Parathyroid adenoma (tissue), 2 donors: ENCODE measurements at regions not wholly inside any gene's neighbourhood (a gene's known extent, or its start where the extent isn't known, plus 50 kb on each side); places are given as distances from the start of the nearest gene placed in this dataset.

ENCODE experiments used
- H2AFZ ChIP-seq: fragments of 300-600 bp; sonication (generic); one replicate; pipeline ENCODE4 v1.7.0; 2017; ENCODE audit warnings: antibody characterized with exemption, mild to moderate bottlenecking
- H3K27ac ChIP-seq: fragments of 300-600 bp; sonication (generic); one replicate; pipeline ENCODE4 v1.7.0; 2017
- H3K27me3 ChIP-seq: fragments of 300-600 bp; sonication (generic); one replicate; pipeline ENCODE4 v1.7.0; 2017; ENCODE audit warnings: low read length; ENCODE audit not compliant: control insufficient read depth, insufficient read depth
- H3K36me3 ChIP-seq: fragments of 300-600 bp; sonication (generic); one replicate; pipeline ENCODE4 v1.7.0; 2017; ENCODE audit warnings: low read length; ENCODE audit not compliant: control insufficient read depth, insufficient read depth
- H3K4me1 ChIP-seq: fragments of 300-600 bp; sonication (generic); one replicate; pipeline ENCODE4 v1.7.0; 2017; ENCODE audit warnings: control low read depth
- H3K4me2 ChIP-seq: fragments of 300-600 bp; sonication (generic); one replicate; pipeline ENCODE4 v1.7.0; 2017; ENCODE audit warnings: low read length
- H3K4me3 ChIP-seq: fragments of 300-600 bp; sonication (generic); one replicate; pipeline ENCODE4 v1.7.0; 2017; ENCODE audit warnings: low read depth, low read length
- H3K79me2 ChIP-seq: fragments of 300-600 bp; sonication (generic); one replicate; pipeline ENCODE4 v1.7.0; 2017; ENCODE audit warnings: control low read depth
- H3K9ac ChIP-seq: fragments of 300-600 bp; sonication (generic); one replicate; pipeline ENCODE4 v1.7.0; 2017; ENCODE audit warnings: mild to moderate bottlenecking
- H3K9me3 ChIP-seq: fragments of 300-600 bp; sonication (generic); one replicate; pipeline ENCODE4 v1.7.0; 2017; ENCODE audit warnings: low read length; ENCODE audit not compliant: control insufficient read depth
- TF ChIP-seq, protein P1 (sequence below): fragments of 300-600 bp; sonication (generic); IDR thresholded peaks from one replicate; pipeline ENCODE4 v1.7.0; 2017; ENCODE audit warnings: antibody characterized with exemption, mild to moderate bottlenecking
- donor health status: primary hyperparathyroidism.

DNA sequence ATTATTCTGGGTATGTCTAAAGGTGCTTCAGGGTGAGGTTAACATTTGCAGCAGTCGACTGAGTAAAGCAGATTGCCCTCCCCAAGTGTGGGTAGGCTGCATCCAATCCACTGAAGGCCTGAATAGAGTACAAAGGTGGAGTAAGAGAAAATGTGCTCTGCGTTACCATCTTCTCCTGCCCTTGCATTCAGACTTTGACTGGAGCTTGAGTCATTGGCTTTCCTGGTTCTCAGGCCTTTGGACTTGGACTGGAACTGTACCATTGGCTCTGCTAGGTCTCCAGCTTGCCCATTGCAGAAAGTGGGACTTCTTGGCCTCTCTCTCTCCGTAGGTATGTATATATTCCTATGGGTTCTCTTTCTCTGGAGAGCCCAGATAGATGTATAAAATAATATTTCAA lies 120.9 kb upstream of the CNTLN start:
- Histone ChIP-seq H3K4me3 (no peak overlapping the region), H3K9ac (no peak overlapping the region), H3K4me1 (no peaks in the 10 kb centered on the region), H3K27me3 (no peaks in the 10 kb centered on the region), H3K27ac (no peak overlapping the region), H3K79me2 (no peaks in the 10 kb centered on the region), H3K4me2 (no peak overlapping the region), H2AFZ (no peak overlapping the region), H3K36me3 (no peaks in the 10 kb centered on the region), H3K9me3 (no peaks in the 10 kb centered on the region)
- TF ChIP-seq, protein P1, sequence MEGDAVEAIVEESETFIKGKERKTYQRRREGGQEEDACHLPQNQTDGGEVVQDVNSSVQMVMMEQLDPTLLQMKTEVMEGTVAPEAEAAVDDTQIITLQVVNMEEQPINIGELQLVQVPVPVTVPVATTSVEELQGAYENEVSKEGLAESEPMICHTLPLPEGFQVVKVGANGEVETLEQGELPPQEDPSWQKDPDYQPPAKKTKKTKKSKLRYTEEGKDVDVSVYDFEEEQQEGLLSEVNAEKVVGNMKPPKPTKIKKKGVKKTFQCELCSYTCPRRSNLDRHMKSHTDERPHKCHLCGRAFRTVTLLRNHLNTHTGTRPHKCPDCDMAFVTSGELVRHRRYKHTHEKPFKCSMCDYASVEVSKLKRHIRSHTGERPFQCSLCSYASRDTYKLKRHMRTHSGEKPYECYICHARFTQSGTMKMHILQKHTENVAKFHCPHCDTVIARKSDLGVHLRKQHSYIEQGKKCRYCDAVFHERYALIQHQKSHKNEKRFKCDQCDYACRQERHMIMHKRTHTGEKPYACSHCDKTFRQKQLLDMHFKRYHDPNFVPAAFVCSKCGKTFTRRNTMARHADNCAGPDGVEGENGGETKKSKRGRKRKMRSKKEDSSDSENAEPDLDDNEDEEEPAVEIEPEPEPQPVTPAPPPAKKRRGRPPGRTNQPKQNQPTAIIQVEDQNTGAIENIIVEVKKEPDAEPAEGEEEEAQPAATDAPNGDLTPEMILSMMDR = no peak

DNA sequence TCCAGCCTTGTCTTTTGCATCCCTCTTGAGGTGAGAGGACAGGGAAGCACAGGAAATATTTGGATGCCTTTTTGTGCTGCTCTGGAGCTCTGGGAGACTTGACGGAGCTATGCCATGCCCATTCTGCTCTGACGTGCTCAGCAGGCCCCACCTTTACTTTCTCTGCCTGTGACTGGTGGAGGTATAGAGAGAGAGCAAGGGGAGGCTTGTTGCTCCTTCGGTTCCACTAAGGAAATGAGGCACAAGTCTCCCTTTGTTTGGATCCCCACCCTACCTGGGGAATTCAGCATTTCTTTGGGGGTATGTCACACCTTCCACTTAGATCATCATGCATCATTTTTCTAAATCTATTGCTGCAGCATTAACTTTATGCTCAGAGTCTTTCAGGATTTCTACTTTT lies 121.8 kb upstream of the CNTLN start:
- H3K27ac ChIP-seq = no peak overlapping the region

DNA sequence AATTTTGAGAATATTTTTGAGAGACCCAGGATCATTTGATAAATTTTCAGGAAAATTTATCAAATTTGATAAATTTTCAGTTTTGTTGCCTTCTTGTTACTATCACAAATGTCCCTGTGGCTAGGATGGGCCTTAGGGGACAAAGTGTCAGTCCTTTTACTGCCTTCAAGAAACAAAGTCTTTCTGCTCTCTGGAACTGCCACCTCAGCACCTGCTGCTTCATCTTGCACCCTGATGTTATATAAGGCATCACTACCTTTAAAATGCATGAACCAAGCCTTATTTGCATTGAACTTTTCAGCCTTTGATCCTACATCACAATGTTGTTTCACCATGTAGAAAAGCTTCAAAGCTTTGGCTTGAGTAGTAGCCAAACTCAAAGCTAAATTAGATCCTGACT lies 123.0 kb upstream of the CNTLN start:
- H3K36me3 ChIP-seq = no peaks in the 10 kb centered on the region
- H2AFZ ChIP-seq = no peak overlapping the region
- TF ChIP-seq, protein P1 = no peak
- no peaks in the 10 kb centered on the region for H3K9me3 ChIP-seq
- H3K4me3 ChIP-seq = no peak overlapping the region
- H3K27ac ChIP-seq = no peak overlapping the region
- no peaks in the 10 kb centered on the region for H3K27me3 ChIP-seq
- no peak overlapping the region for H3K9ac ChIP-seq
- H3K4me2 ChIP-seq = no peak overlapping the region
- H3K79me2 ChIP-seq = no peaks in the 10 kb centered on the region
- H3K4me1 ChIP-seq = no peaks in the 10 kb centered on the region

More for the DNA sequence above, 121.8 kb upstream of the CNTLN start:
- H3K36me3 ChIP-seq = no peaks in the 10 kb centered on the region
- no peaks in the 10 kb centered on the region for H3K27me3 ChIP-seq
- no peak overlapping the region for H2AFZ ChIP-seq
- no peak overlapping the region for H3K9ac ChIP-seq
- no peak overlapping the region for H3K4me3 ChIP-seq
- TF ChIP-seq, protein P1 = no peak
- H3K4me1 ChIP-seq = no peaks in the 10 kb centered on the region
- H3K9me3 ChIP-seq = no peaks in the 10 kb centered on the region
- no peak overlapping the region for H3K4me2 ChIP-seq
- no peaks in the 10 kb centered on the region for H3K79me2 ChIP-seq

DNA sequence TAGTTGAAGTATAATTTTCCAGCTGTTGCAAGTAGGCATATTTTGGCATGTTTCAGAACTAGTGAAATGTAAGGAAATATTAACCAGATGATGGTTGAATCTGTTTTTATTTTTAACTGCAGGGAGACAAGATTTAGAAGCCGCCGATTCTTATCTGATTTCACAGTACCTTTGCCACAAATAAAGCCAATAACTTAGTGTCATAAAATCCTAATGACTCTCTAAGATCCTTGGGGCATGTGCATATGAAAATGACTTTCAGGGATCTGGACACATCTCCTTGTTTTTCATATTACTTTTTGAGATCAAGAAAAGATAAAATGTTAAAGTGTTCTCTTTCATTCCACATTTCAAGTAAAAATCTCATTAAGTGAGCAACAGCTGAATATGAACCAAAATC lies 125.8 kb upstream of the CNTLN start:
- Histone ChIP-seq H3K4me1 (no peaks in the 10 kb centered on the region), H3K9ac (no peak overlapping the region), H2AFZ (no peak overlapping the region), H3K4me3 (no peak overlapping the region), H3K9me3 (no peaks in the 10 kb centered on the region), H3K36me3 (no peaks in the 10 kb centered on the region), H3K4me2 (no peak overlapping the region), H3K27me3 (no peaks in the 10 kb centered on the region), H3K27ac (no peak overlapping the region), H3K79me2 (no peaks in the 10 kb centered on the region)
- TF ChIP-seq, protein P1 = no peak

DNA sequence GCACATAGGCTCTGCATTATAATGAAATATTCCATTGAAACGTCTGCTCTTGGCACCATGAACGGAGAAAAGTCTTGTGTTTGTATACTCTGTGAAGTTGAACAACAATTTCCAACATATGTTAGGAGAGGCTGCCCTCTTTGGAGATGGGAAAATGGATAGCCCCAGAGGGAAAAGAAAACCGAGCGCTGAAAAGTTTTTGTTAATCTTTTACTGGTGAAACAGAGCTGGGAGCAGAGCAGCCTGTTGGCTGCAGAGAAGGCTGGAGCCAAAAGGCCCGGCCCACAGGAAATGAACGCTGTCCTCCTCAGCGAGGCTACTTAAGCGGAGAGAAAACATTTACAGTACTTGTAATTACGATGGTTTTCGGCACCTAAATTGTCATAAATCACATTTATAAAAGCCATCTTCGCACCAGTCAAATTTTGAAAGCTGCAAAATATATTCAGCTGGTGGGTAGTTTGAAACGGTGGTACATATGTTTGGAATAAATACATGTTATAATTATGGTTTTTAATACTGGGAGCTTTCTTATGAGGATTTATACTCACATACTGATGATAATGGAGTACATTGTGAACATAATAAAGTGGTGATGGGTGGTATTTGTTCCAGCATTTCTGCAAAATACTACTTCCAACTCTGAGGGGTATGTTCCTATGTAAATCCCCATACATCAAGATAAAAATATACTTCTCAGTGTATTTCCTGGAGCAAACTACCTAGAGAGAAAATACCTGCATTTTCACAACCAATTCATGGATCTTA lies 129.6 kb upstream of the CNTLN start:
- Histone ChIP-seq H3K79me2 (no peaks in the 10 kb centered on the region), H3K9me3 (no peaks in the 10 kb centered on the region), H3K9ac (no peak overlapping the region), H3K27me3 (no peaks in the 10 kb centered on the region), H3K4me2 (no peak overlapping the region), H2AFZ (no peak overlapping the region), H3K27ac (no peak overlapping the region), H3K4me1 (no peaks in the 10 kb centered on the region), H3K4me3 (no peak overlapping the region), H3K36me3 (no peaks in the 10 kb centered on the region)
- TF ChIP-seq, protein P1 = no peak
